Caco-2 (cell line): ENCODE measurements at regions not wholly inside any gene's neighbourhood (a gene's known extent, or its start where the extent isn't known, plus 50 kb on each side); places are given as distances from the start of the nearest gene placed in this dataset.
A peak's percentile ranks its signal among the peaks of the same experiment; 100 is the strongest.

Experiments used
- BruUV-seq: library from RNA; stranded (reverse); fragments of 400-500 nt; replicated peaks from 2 replicates; lab custom pipeline; 2021; lab: Mats Ljungman, UMichigan
- CTCF ChIA-PET: fragments of 300-600 bp; sonication (Branson Sonifier 250); formaldehyde crosslinking; loops from one replicate; lab custom pipeline; 2022; ENCODE audit warnings: antibody characterized with exemption; lab: Charles Lee
- POLR2A ChIA-PET: fragments of 300-600 bp; sonication (Branson Sonifier 250); formaldehyde crosslinking; loops from one replicate; lab custom pipeline; 2022; ENCODE audit warnings: antibody characterized with exemption; lab: Charles Lee
- DNase-seq, 2 experiments: peaks; one replicate each; pipeline versions ENCODE4 v3.0.0 to v3.0.0-alpha.2; 2020 to 2022
- H3K27me3 ChIP-seq: replicated peaks from 2 replicates; pipeline ENCODE4 v1.6.0; 2011; ENCODE audit warnings: low read length; ENCODE audit not compliant: control insufficient read depth, insufficient read depth
- H3K36me3 ChIP-seq: 2 replicates; pipeline ENCODE4 v1.5.1; 2011; ENCODE audit warnings: low read length; ENCODE audit not compliant: control insufficient read depth, insufficient read depth
- H3K4me1 ChIP-seq: fragments of 250-450 bp; sonication (Bioruptor Pico); 2 replicates; pipeline ENCODE4 v1.5.1; 2020; ENCODE audit warnings: mild to moderate bottlenecking
- H3K4me3 ChIP-seq: 2 replicates; pipeline ENCODE4 v1.5.1; 2011; ENCODE audit warnings: low read depth, mild to moderate bottlenecking, control low read depth, low read length
- H3K9me3 ChIP-seq: fragments of 250-450 bp; sonication (Bioruptor Pico); 2 replicates; pipeline ENCODE4 v1.5.1; 2020; ENCODE audit warnings: mild to moderate bottlenecking, moderate library complexity
- H3K27ac Mint-ChIP-seq: one replicate; pipeline ENCODE4 v1.8.0; 2022; ENCODE audit warnings: mixed read lengths; ENCODE audit not compliant: unreplicated experiment
- H3K27me3 Mint-ChIP-seq: one replicate; pipeline ENCODE4 v1.8.0; 2022; ENCODE audit warnings: mixed read lengths; ENCODE audit not compliant: insufficient read depth, unreplicated experiment
- H3K36me3 Mint-ChIP-seq: one replicate; pipeline ENCODE4 v1.8.0; 2022; ENCODE audit warnings: mild to moderate bottlenecking, mixed read lengths; ENCODE audit not compliant: insufficient read depth, unreplicated experiment
- H3K4me1 Mint-ChIP-seq: one replicate; pipeline ENCODE4 v1.8.0; 2022; ENCODE audit warnings: low read depth, mixed read lengths; ENCODE audit not compliant: unreplicated experiment
- H3K4me3 Mint-ChIP-seq: one replicate; pipeline ENCODE4 v1.8.0; 2022; ENCODE audit warnings: mild to moderate bottlenecking, moderate library complexity, mixed read lengths; ENCODE audit not compliant: unreplicated experiment
- H3K9me3 Mint-ChIP-seq: one replicate; pipeline ENCODE4 v1.8.0; 2022; ENCODE audit warnings: mixed read lengths; ENCODE audit not compliant: unreplicated experiment
- CTCF ChIP-seq, 2 experiments: fragments of 200-600 bp in 1 of 2; IDR thresholded peaks; 1 replicate in 1 of 2; 2 replicates in 1 of 2; pipeline versions ENCODE4 v1.5.1 to v1.8.0; 2011 to 2022; ENCODE audit warnings: antibody characterized with exemption in 1 of 2, control low read depth in 1 of 2, inconsistent platforms in 1 of 2, low read depth in 1 of 2, low read length in 1 of 2, mild to moderate bottlenecking in 1 of 2, moderate library complexity in 1 of 2; ENCODE audit not compliant: insufficient read depth in 1 of 2, severe bottlenecking in 1 of 2, unreplicated experiment in 1 of 2
- intact Hi-C: fragments of 100-400 bp; cut with micrococcal nuclease; formaldehyde crosslinking; loops from one replicate; pipeline ENCODE4 v1.10.0; 2022; ENCODE audit not compliant: unreplicated experiment

- Histone ChIP-seq H3K4me3 (no peak overlapping the region), H3K4me1 (no peaks in the 10 kb centered on the region), H3K36me3 (no peaks in the 10 kb centered on the region), H3K27me3 (no peaks in the 10 kb centered on the region), H3K9me3 (no peaks in the 10 kb centered on the region)
- Mint-ChIP-seq H3K4me3 (no peak overlapping the region), H3K27ac (no peak overlapping the region), H3K27me3 (peaks cover 17% of the 10 kb centered on the region), H3K36me3 (no peaks in the 10 kb centered on the region), H3K9me3 (no peaks in the 10 kb centered on the region), H3K4me1 (no peaks in the 10 kb centered on the region)
- ChIA-PET CTCF (no interaction called here), POLR2A (no interaction called here)
- BruUV-seq = no TSS peak
- intact Hi-C loops = no loop called here
- TF ChIP-seq CTCF (IDR thresholded peaks at IDR 0.05; ENCODE audit: insufficient read depth in 1 of 2, low read depth in 1 of 2, low read length in 1 of 2, severe bottlenecking in 1 of 2, unreplicated experiment in 1 of 2) = no peak
- no peak for DNase-seq
Observed at GRCh38 chr1:50322579-50322978, 100.7 kb downstream of the DMRTA2 start.

GRCh38 chr1:50318428-50318827 is 104.8 kb downstream of the DMRTA2 start:
- H3K27ac Mint-ChIP-seq = no peak overlapping the region
- no peaks in the 10 kb centered on the region for H3K36me3 Mint-ChIP-seq
- ChIA-PET CTCF (interaction anchor here (0.6 kb wide), 1 partner anchor 242 kb away, joined by 3 read pairs; no protein-coding TSS in a partner anchor), POLR2A (no interaction called here)
- TF ChIP-seq CTCF (IDR thresholded peaks at IDR 0.05; ENCODE audit: insufficient read depth in 1 of 2, low read depth in 1 of 2, low read length in 1 of 2, severe bottlenecking in 1 of 2, unreplicated experiment in 1 of 2) = no peak
- BruUV-seq = no TSS peak
- DNase-seq = no peak
- Histone ChIP-seq H3K27me3 (no peaks in the 10 kb centered on the region), H3K36me3 (no peaks in the 10 kb centered on the region), H3K9me3 (no peaks in the 10 kb centered on the region), H3K4me1 (no peaks in the 10 kb centered on the region), H3K4me3 (no peak overlapping the region)
- H3K4me3 Mint-ChIP-seq = no peak overlapping the region
- peaks cover 12% of the 10 kb centered on the region for H3K27me3 Mint-ChIP-seq
- no peaks in the 10 kb centered on the region for H3K4me1 Mint-ChIP-seq
- H3K9me3 Mint-ChIP-seq = no peaks in the 10 kb centered on the region
- intact Hi-C loops = no loop called here

GRCh38 chr1:50308878-50309277 is 114.4 kb downstream of the DMRTA2 start:
- H3K4me3 Mint-ChIP-seq = no peak overlapping the region
- H3K4me3 ChIP-seq = no peak overlapping the region
- H3K27ac Mint-ChIP-seq = no peak overlapping the region
- POLR2A ChIA-PET = no interaction called here
- H3K36me3 Mint-ChIP-seq = no peaks in the 10 kb centered on the region
- H3K27me3 ChIP-seq = no peaks in the 10 kb centered on the region
- peak; percentile 48 to 65 for DNase-seq
- H3K36me3 ChIP-seq = no peaks in the 10 kb centered on the region
- TF ChIP-seq CTCF (IDR thresholded peaks at IDR 0.05; ENCODE audit: insufficient read depth in 1 of 2, low read depth in 1 of 2, low read length in 1 of 2, severe bottlenecking in 1 of 2, unreplicated experiment in 1 of 2) = no peak
- no peaks in the 10 kb centered on the region for H3K4me1 Mint-ChIP-seq
- no peaks in the 10 kb centered on the region for H3K9me3 Mint-ChIP-seq
- no peaks in the 10 kb centered on the region for H3K4me1 ChIP-seq
- peaks cover 5% of the 10 kb centered on the region for H3K27me3 Mint-ChIP-seq
- H3K9me3 ChIP-seq = no peaks in the 10 kb centered on the region
- CTCF ChIA-PET = no interaction called here
- BruUV-seq = no TSS peak
- intact Hi-C loops = no loop called here
